PC-9 (cell line): ENCODE measurements at regions not wholly inside any gene's neighbourhood (a gene's known extent, or its start where the extent isn't known, plus 50 kb on each side); places are given as distances from the start of the nearest gene placed in this dataset.

Experiments used
- CTCF ChIP-seq: fragments of 200-600 bp; sonication (generic); conservative IDR thresholded peaks from 2 replicates; pipeline ENCODE4 v1.6.1; 2017; ENCODE audit warnings: mixed run types, antibody characterized with exemption, mild to moderate bottlenecking, moderate library complexity
- EZH2 ChIP-seq: fragments of 200-600 bp; sonication (generic); IDR thresholded peaks from 2 replicates; pipeline ENCODE4 v1.8.0; 2017; ENCODE audit warnings: antibody characterized with exemption, low read depth

DNA sequence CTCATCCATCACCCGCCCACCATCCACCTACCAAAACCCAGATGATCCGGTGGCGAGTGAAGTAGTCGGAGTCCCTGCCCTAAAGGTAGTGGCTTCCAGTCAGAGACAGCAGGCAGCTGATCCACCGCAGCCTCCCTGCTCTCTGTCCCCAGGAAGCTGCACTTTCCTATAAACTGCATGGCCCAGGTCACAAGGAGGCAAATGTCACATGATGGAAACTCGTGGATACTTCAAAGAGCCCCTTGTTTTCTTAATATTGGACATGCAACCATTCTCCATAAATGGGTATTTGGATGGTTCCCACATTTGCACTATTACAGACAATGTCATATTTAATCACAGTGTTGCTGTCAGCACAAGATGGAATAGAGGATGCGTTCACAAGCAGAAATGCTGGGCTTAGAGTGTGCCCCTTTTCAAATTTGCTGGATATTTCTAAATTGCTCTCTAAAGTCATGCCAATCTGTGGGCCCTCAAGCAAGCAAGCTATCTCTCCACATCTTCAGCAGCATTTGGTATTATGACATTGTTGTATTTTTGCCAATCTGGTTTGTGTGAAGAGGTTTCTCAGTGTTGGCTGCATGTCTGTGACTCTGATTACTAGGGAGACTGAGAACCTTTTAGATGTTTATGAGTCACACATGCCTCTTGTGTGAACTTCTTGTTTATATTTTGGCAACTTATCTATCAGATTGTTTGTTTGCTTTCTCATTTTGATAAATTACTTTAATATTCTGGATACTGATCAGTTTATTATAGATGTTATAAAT lies 822.0 kb downstream of the TNS3 start:
- TF ChIP-seq CTCF (no peak), EZH2 (no peak)
